GM21737 (cell line): ENCODE measurements at regions not wholly inside any gene's neighbourhood (a gene's known extent, or its start where the extent isn't known, plus 50 kb on each side); places are given as distances from the start of the nearest gene placed in this dataset.

Experiments
- ATAC-seq: cut with Tn5 transposase; IDR thresholded peaks from one replicate; pipeline ENCODE4 v1.9.1; 2021; ENCODE audit warnings: mild to moderate bottlenecking, moderate library complexity; ENCODE audit not compliant: unreplicated experiment

GRCh38 chr3:193780397-193780796 lies 187.4 kb downstream of the OPA1 start:
- ATAC-seq: no peak

GRCh38 chr3:193780810-193781478 lies 187.9 kb downstream of the OPA1 start:
- no peak for ATAC-seq

GRCh38 chr3:193782276-193782647 lies 189.3 kb downstream of the OPA1 start:
- ATAC-seq: no peak

GRCh38 chr3:193782747-193783146 lies 189.7 kb downstream of the OPA1 start:
- no peak for ATAC-seq

- ATAC-seq: no peak
Observed at GRCh38 chr3:193783166-193783896, 190.3 kb downstream of the OPA1 start.

- no peak for ATAC-seq
Observed at GRCh38 chr3:193784822-193785221, 191.8 kb downstream of the OPA1 start.

- ATAC-seq: no peak
Observed at GRCh38 chr3:193787496-193787870, 194.5 kb downstream of the OPA1 start.

GRCh38 chr3:193788189-193788991 lies 195.4 kb downstream of the OPA1 start:
- no peak for ATAC-seq

GRCh38 chr3:193789455-193789854 lies 196.4 kb downstream of the OPA1 start:
- ATAC-seq: no peak

- ATAC-seq: no peak
Observed at GRCh38 chr3:193790086-193790990, 197.3 kb downstream of the OPA1 start.

GRCh38 chr3:193791041-193792032 lies 198.3 kb downstream of the OPA1 start:
- ATAC-seq: no peak

- ATAC-seq: no peak
Observed at GRCh38 chr3:193793123-193793522, 200.1 kb downstream of the OPA1 start.

GRCh38 chr3:193794002-193794881 lies 201.2 kb downstream of the OPA1 start:
- ATAC-seq: no peak

GRCh38 chr3:193795062-193795690 lies 202.2 kb downstream of the OPA1 start:
- no peak for ATAC-seq

- no peak for ATAC-seq
Observed at GRCh38 chr3:193796089-193796488, 203.1 kb downstream of the OPA1 start.

GRCh38 chr3:193797566-193797965 lies 204.6 kb downstream of the OPA1 start:
- no peak for ATAC-seq

- ATAC-seq: no peak
Observed at GRCh38 chr3:193798051-193798450, 205.0 kb downstream of the OPA1 start.
